ENCODE measurements at regions not wholly inside any gene's neighbourhood (a gene's known extent, or its start where the extent isn't known, plus 50 kb on each side); places are given as distances from the start of the nearest gene placed in this dataset.

DNA sequence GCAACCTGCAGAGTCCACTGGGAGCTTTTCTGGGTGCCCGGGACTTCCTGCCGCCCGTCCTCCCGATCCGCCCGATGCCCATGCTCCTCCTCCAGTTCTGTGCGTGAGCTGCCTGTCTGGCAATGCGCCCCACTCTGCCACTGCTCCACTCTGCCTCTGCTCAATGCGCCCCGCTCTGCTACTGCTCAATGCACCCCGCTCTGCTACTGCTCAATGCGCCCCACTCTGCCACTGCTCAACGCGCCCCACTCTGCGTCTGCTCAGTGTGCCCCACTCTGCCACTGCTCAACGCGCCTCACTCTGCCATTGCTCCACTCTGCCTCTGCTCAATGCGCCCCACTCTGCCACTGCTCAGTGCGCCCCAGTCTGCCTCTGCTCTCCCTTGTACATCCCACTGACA, 436.0 kb downstream of the NR2F1-AS1 start:
- TF ChIP-seq, protein P1, sequence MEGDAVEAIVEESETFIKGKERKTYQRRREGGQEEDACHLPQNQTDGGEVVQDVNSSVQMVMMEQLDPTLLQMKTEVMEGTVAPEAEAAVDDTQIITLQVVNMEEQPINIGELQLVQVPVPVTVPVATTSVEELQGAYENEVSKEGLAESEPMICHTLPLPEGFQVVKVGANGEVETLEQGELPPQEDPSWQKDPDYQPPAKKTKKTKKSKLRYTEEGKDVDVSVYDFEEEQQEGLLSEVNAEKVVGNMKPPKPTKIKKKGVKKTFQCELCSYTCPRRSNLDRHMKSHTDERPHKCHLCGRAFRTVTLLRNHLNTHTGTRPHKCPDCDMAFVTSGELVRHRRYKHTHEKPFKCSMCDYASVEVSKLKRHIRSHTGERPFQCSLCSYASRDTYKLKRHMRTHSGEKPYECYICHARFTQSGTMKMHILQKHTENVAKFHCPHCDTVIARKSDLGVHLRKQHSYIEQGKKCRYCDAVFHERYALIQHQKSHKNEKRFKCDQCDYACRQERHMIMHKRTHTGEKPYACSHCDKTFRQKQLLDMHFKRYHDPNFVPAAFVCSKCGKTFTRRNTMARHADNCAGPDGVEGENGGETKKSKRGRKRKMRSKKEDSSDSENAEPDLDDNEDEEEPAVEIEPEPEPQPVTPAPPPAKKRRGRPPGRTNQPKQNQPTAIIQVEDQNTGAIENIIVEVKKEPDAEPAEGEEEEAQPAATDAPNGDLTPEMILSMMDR (conservative IDR thresholded peaks at IDR 0.05 in 1 of 2, IDR thresholded peaks at IDR 0.05 in 1 of 2; ENCODE audit: low read depth in 1 of 2, low read length in 2 of 2) = no peak
- TF ChIP-seq EZH2 (IDR thresholded peaks at IDR 0.05; ENCODE audit: low read length, missing control alignments) = no peak

All from fibroblast of lung (primary cell).